ENCODE measurements at regions not wholly inside any gene's neighbourhood (a gene's known extent, or its start where the extent isn't known, plus 50 kb on each side); places are given as distances from the start of the nearest gene placed in this dataset.

GRCh38 chr11:134691985-134692384, 279.9 kb upstream of the B3GAT1 start:
- H3K9ac ChIP-seq (ENCODE audit: low read length) = no peak overlapping the region
- no peak overlapping the region for H3K27ac ChIP-seq (ENCODE audit: low read depth, low read length)
- ChIA-PET POLR2A (no interaction called here), RAD21 (ENCODE audit: low non-redundant PET in 1 of 2, low total read pairs in 2 of 2, uncharacterized antibody in 2 of 2, unreplicated experiment in 2 of 2) (no interaction called here), CTCF (no interaction called here)
- intact Hi-C loops (cut with micrococcal nuclease) = no loop called here
- H3K27me3 ChIP-seq (ENCODE audit: insufficient read depth, low read length) = peaks cover 78% of the 10 kb centered on the region
- H3K9me3 ChIP-seq (ENCODE audit: control insufficient read depth in 1 of 2, insufficient read depth in 1 of 2, low read depth in 1 of 2, low read length in 2 of 2) = no peaks in the 10 kb centered on the region
- no TSS peak for BruUV-seq (replicated peaks)
- ATAC-seq (no peak), DNase-seq (ENCODE audit: low read depth, low spot score) (no peak)
- no peak overlapping the region for H2AFZ ChIP-seq (ENCODE audit: low read depth, low read length, poor library complexity, severe bottlenecking)
- TF ChIP-seq ELF1 (IDR thresholded peaks at IDR 0.05; ENCODE audit: borderline replicate concordance, low read depth) = no peak
- no peak for TF ChIP-seq ZNF274 (IDR thresholded peaks at IDR 0.05; ENCODE audit: low read depth, low read length)
- no peak for TF ChIP-seq YY1 (IDR thresholded peaks at IDR 0.05; ENCODE audit: extremely low read depth, insufficient replicate concordance, low read depth, low read length)
- TF ChIP-seq, protein P1, sequence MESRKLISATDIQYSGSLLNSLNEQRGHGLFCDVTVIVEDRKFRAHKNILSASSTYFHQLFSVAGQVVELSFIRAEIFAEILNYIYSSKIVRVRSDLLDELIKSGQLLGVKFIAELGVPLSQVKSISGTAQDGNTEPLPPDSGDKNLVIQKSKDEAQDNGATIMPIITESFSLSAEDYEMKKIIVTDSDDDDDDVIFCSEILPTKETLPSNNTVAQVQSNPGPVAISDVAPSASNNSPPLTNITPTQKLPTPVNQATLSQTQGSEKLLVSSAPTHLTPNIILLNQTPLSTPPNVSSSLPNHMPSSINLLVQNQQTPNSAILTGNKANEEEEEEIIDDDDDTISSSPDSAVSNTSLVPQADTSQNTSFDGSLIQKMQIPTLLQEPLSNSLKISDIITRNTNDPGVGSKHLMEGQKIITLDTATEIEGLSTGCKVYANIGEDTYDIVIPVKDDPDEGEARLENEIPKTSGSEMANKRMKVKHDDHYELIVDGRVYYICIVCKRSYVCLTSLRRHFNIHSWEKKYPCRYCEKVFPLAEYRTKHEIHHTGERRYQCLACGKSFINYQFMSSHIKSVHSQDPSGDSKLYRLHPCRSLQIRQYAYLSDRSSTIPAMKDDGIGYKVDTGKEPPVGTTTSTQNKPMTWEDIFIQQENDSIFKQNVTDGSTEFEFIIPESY (IDR thresholded peaks at IDR 0.05; ENCODE audit: extremely low read depth, insufficient replicate concordance, low read length) = no peak
- no peak for TF ChIP-seq FOSL1 (IDR thresholded peaks at IDR 0.05; ENCODE audit: low read depth)
- TF ChIP-seq EZH2phosphoT487 (IDR thresholded peaks at IDR 0.05; ENCODE audit: borderline replicate concordance) = no peak
- TF ChIP-seq, protein P2, sequence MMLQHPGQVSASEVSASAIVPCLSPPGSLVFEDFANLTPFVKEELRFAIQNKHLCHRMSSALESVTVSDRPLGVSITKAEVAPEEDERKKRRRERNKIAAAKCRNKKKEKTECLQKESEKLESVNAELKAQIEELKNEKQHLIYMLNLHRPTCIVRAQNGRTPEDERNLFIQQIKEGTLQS (IDR thresholded peaks at IDR 0.05) = no peak
- TF ChIP-seq EZH2 (IDR thresholded peaks at IDR 0.05) = no peak
- no peak for TF ChIP-seq CEBPB (IDR thresholded peaks at IDR 0.05; ENCODE audit: low read depth)
- TF ChIP-seq, protein P3, sequence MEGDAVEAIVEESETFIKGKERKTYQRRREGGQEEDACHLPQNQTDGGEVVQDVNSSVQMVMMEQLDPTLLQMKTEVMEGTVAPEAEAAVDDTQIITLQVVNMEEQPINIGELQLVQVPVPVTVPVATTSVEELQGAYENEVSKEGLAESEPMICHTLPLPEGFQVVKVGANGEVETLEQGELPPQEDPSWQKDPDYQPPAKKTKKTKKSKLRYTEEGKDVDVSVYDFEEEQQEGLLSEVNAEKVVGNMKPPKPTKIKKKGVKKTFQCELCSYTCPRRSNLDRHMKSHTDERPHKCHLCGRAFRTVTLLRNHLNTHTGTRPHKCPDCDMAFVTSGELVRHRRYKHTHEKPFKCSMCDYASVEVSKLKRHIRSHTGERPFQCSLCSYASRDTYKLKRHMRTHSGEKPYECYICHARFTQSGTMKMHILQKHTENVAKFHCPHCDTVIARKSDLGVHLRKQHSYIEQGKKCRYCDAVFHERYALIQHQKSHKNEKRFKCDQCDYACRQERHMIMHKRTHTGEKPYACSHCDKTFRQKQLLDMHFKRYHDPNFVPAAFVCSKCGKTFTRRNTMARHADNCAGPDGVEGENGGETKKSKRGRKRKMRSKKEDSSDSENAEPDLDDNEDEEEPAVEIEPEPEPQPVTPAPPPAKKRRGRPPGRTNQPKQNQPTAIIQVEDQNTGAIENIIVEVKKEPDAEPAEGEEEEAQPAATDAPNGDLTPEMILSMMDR (IDR thresholded peaks at IDR 0.05 in 2 of 3, conservative IDR thresholded peaks at IDR 0.05 in 1 of 3; ENCODE audit: borderline replicate concordance in 1 of 3, insufficient read depth in 1 of 3, low read depth in 2 of 3, low read length in 2 of 3) = no peak
- no peak for TF ChIP-seq JUND (IDR thresholded peaks at IDR 0.05)
- TF ChIP-seq REST (IDR thresholded peaks at IDR 0.05; ENCODE audit: low read depth) = no peak
- no peak for TF ChIP-seq POLR2AphosphoS5 (IDR thresholded peaks at IDR 0.05; ENCODE audit: low read depth, low read length)
- TF ChIP-seq EGR1 (IDR thresholded peaks at IDR 0.05; ENCODE audit: low read depth) = no peak
- no peak for TF ChIP-seq SP1 (IDR thresholded peaks at IDR 0.05; ENCODE audit: low read depth)
- H4K20me1 ChIP-seq (ENCODE audit: insufficient read depth) = no peaks in the 10 kb centered on the region
- H3K36me3 ChIP-seq (ENCODE audit: control insufficient read depth in 1 of 2, insufficient read depth in 2 of 2, low read length in 2 of 2) = no peaks in the 10 kb centered on the region
- H3K79me2 ChIP-seq (ENCODE audit: insufficient read depth, low read length) = no peaks in the 10 kb centered on the region
- H3K9me2 ChIP-seq (ENCODE audit: insufficient read depth) = no peaks in the 10 kb centered on the region
- H3K4me3 ChIP-seq (replicated peaks in 1 of 2; ENCODE audit: low read depth in 1 of 2, low read length in 2 of 2) = no peak overlapping the region
- no peak overlapping the region for H3K4me2 ChIP-seq (ENCODE audit: low read length)
- H3K4me1 ChIP-seq (ENCODE audit: control insufficient read depth in 1 of 2, insufficient read depth in 2 of 2, low read length in 2 of 2) = no peaks in the 10 kb centered on the region

Data from HCT116 (cell line).